K562 (cell line): ENCODE measurements at regions not wholly inside any gene's neighbourhood (a gene's known extent, or its start where the extent isn't known, plus 50 kb on each side); places are given as distances from the start of the nearest gene placed in this dataset.

ENCODE experiments used
- ATAC-seq: fragments of 200-7000 bp; cut with Tn5 transposase; 3 replicates; pipeline ENCODE4 v1.9.1; 2020; ENCODE audit warnings: moderate library complexity
- BruUV-seq: library from RNA; stranded (reverse); fragments of 400-500 nt; replicated peaks from 2 replicates; lab custom pipeline; 2021; lab: Mats Ljungman, UMichigan
- CTCF ChIA-PET: fragments of 300-600 bp; formaldehyde crosslinking; extraction: SDS; loops from one replicate; lab custom pipeline; 2021; ENCODE audit warnings: low intra/inter-chr PET ratio; lab: Yijun Ruan, JAX
- POLR2A ChIA-PET: fragments of 300-600, 350-650 bp; sonication (Branson Sonifier 250); formaldehyde crosslinking; extraction: SDS; loops from one replicate; lab custom pipeline; 2021; ENCODE audit warnings: antibody characterized with exemption, inconsistent platforms; lab: Yijun Ruan, JAX
- DNase-seq, 4 experiments: peaks; one replicate each; pipeline versions ENCODE4 v3.0.0 to v3.0.0-alpha.2; 2011 to 2018; ENCODE audit warnings: low spot score in 3 of 4, mixed read lengths in 3 of 4; ENCODE audit errors: extremely low read depth in 1 of 4
- FAIRE-seq: peaks from 2 replicates; lab custom pipeline; 2011; peaks lifted over from hg19 to GRCh38; lab: Jason Lieb, UNC
- H2AFZ ChIP-seq: 2 replicates; pipeline ENCODE4 v1.6.0; 2011; ENCODE audit warnings: low read depth, low read length, control low read depth, inconsistent platforms
- H3K27ac ChIP-seq: fragments of 200-600 bp; 3 replicates; pipeline ENCODE4 v1.8.0; 2011; ENCODE audit warnings: low read depth, mild to moderate bottlenecking, control low read depth, inconsistent platforms, low read length, moderate library complexity, mixed read lengths; ENCODE audit errors: extremely low read depth
- H3K27me3 ChIP-seq, 2 experiments: fragments of 300-600 bp in 1 of 2; 2 replicates in 1 of 2; 3 replicates in 1 of 2; pipeline versions ENCODE4 v1.6.0 to v1.8.0; 2011; ENCODE audit warnings: inconsistent platforms in 2 of 2, low read length in 2 of 2, mild to moderate bottlenecking in 1 of 2, mixed read lengths in 1 of 2, moderate library complexity in 1 of 2; ENCODE audit not compliant: control insufficient read depth in 2 of 2, insufficient read depth in 2 of 2
- H3K36me3 ChIP-seq: fragments of 300-600 bp; 3 replicates; pipeline ENCODE4 v1.8.0; 2011; ENCODE audit warnings: mild to moderate bottlenecking, low read length, inconsistent platforms; ENCODE audit not compliant: control insufficient read depth, insufficient read depth
- H3K4me1 ChIP-seq, 2 experiments: fragments of 200-600 bp in 1 of 2; replicated peaks in 1 of 2; 2 replicates in 1 of 2; 3 replicates in 1 of 2; pipeline versions ENCODE4 v1.5.1 to v1.8.0; 2011; ENCODE audit warnings: inconsistent platforms in 2 of 2, low read length in 2 of 2, mild to moderate bottlenecking in 1 of 2, mixed read lengths in 1 of 2, moderate library complexity in 1 of 2; ENCODE audit not compliant: control insufficient read depth in 2 of 2, insufficient read depth in 2 of 2
- H3K4me2 ChIP-seq: 2 replicates; pipeline ENCODE4 v1.6.1; 2011; ENCODE audit warnings: low read length, control low read depth, inconsistent platforms, mixed read lengths; ENCODE audit not compliant: insufficient read depth
- H3K4me3 ChIP-seq: fragments of 200-600 bp; sonication (generic), shearing (Covaris generic); 2 replicates; pipeline ENCODE4 v1.5.1; 2016; ENCODE audit warnings: control low read depth, inconsistent platforms
- H3K79me2 ChIP-seq: fragments of 200-600 bp; 3 replicates; pipeline ENCODE4 v1.8.0; 2011; ENCODE audit warnings: low read length, inconsistent platforms; ENCODE audit not compliant: control insufficient read depth, insufficient read depth
- H3K9ac ChIP-seq, 2 experiments: 2 replicates each; pipeline versions ENCODE4 v1.6.0 to v1.6.1; 2011; ENCODE audit warnings: low read depth in 2 of 2, low read length in 2 of 2, control low read depth in 1 of 2, inconsistent platforms in 1 of 2, mild to moderate bottlenecking in 1 of 2, mixed read lengths in 1 of 2; ENCODE audit not compliant: insufficient read depth in 1 of 2
- H3K9me1 ChIP-seq: one replicate; pipeline ENCODE4 v1.6.0; 2011; ENCODE audit warnings: inconsistent platforms, mild to moderate bottlenecking, low read length, moderate library complexity; ENCODE audit not compliant: control insufficient read depth, insufficient read depth
- H3K9me3 ChIP-seq: replicated peaks from 2 replicates; pipeline ENCODE4 v1.5.1; 2011; ENCODE audit warnings: low read depth, low read length, inconsistent platforms; ENCODE audit not compliant: control insufficient read depth, insufficient read depth
- H4K20me1 ChIP-seq: replicated peaks from 2 replicates; pipeline ENCODE4 v1.6.1; 2011; ENCODE audit warnings: low read length, inconsistent platforms, mixed read lengths; ENCODE audit not compliant: control insufficient read depth, insufficient read depth
- CEBPG ChIP-seq, 3 experiments: fragments of 200-800 bp in 1 of 3; sonication (Bioruptor generic) in 1 of 3; sonication (generic) in 1 of 3; formaldehyde crosslinking in 1 of 3; IDR thresholded peaks in 2 of 3; conservative IDR thresholded peaks in 1 of 3; 2 replicates each; pipeline versions ENCODE4 v1.6.1 to v1.8.0; 2016 to 2022; ENCODE audit warnings: missing compliant biosample characterization in 2 of 3, missing genetic modification characterization in 2 of 3, mild to moderate bottlenecking in 1 of 3, missing genetic modification reagents in 1 of 3
- FOS ChIP-seq: IDR thresholded peaks from 3 replicates; pipeline ENCODE4 v1.6.1; 2011; ENCODE audit not compliant: insufficient read length; ENCODE audit errors: extremely low read depth
- KDM2B ChIP-seq: fragments of 250-450 bp; sonication (Bioruptor Pico); IDR thresholded peaks from 2 replicates; pipeline ENCODE4 v1.8.0; 2021; ENCODE audit warnings: mild to moderate bottlenecking, moderate library complexity
- L3MBTL2 ChIP-seq: fragments of 450-650 bp; IDR thresholded peaks from 2 replicates; pipeline ENCODE4 v1.6.1; 2016; ENCODE audit warnings: mild to moderate bottlenecking, moderate library complexity
- ZKSCAN8 ChIP-seq: fragments of 200-800 bp; sonication (Bioruptor generic); IDR thresholded peaks from 2 replicates; pipeline ENCODE4 v1.6.1; 2016; ENCODE audit warnings: missing genetic modification characterization, missing compliant biosample characterization
- ZNF134 ChIP-seq: fragments of 250-450 bp; sonication (Bioruptor Pico); conservative IDR thresholded peaks from 2 replicates; pipeline ENCODE4 v1.4.0; 2020
- ZNF766 ChIP-seq: fragments of 200-800 bp; sonication (Bioruptor generic); conservative IDR thresholded peaks from 2 replicates; pipeline ENCODE4 v1.6.1; 2016; ENCODE audit warnings: missing genetic modification characterization, missing compliant biosample characterization
- WGBS: fragments of 100-300 bp; shearing (Covaris generic); methylation state at CpG from one replicate; pipeline ENCODE4 v1.1.6; 2016; ENCODE audit warnings: low coverage, mixed read lengths; ENCODE audit not compliant: insufficient coverage; ENCODE audit errors: missing lambda C conversion rate; 5-methylcytosine and 5-hydroxymethylcytosine counted together
- in situ Hi-C: fragments of 300-500 bp; cut with MboI; formaldehyde crosslinking; loops from 4 replicates; pipeline ENCODE4 v1.15.0; 2018; ENCODE audit warnings: inconsistent platforms, mixed read lengths
- intact Hi-C: fragments of 100-400 bp; cut with micrococcal nuclease; formaldehyde crosslinking; loops from 2 replicates; pipeline ENCODE4 v1.14.2; 2022
- TF ChIP-seq, protein P1 (sequence below): fragments of 250-450 bp; sonication (Bioruptor Pico); IDR thresholded peaks from 2 replicates; pipeline ENCODE4 v1.5.0; 2021; ENCODE audit warnings: mild to moderate bottlenecking, moderate library complexity
- TF ChIP-seq, protein P2 (sequence below): fragments of 450-650 bp; IDR thresholded peaks from 2 replicates; pipeline ENCODE4 v1.6.1; 2016; ENCODE audit warnings: mild to moderate bottlenecking
- TF ChIP-seq, protein P3 (sequence below), 2 experiments: fragments of 450-650 bp; IDR thresholded peaks; 2 replicates each; pipeline ENCODE4 v1.6.1; 2018; ENCODE audit warnings: mild to moderate bottlenecking in 2 of 2, low read depth in 1 of 2; ENCODE audit not compliant: partially characterized antibody in 2 of 2

- ChIA-PET POLR2A (no interaction called here), CTCF (no interaction called here)
- ATAC-seq (no peak), FAIRE-seq (no peak), DNase-seq (no peak)
- Histone ChIP-seq H3K36me3 (no peaks in the 10 kb centered on the region), H3K4me1 (no peaks in the 10 kb centered on the region), H3K27me3 (peaks cover 4% of the 10 kb centered on the region in 2 experiments; a peak in 2 of 5 replicates), H3K9me1 (no peaks in the 10 kb centered on the region), H2AFZ (no peak overlapping the region), H3K27ac (no peak overlapping the region), H3K4me3 (no peak overlapping the region), H3K4me2 (no peak overlapping the region), H4K20me1 (no peaks in the 10 kb centered on the region), H3K9ac (no peak overlapping the region), H3K79me2 (no peaks in the 10 kb centered on the region), H3K9me3 (no peaks in the 10 kb centered on the region)
- in situ Hi-C loops: no loop called here
- TF ChIP-seq ZNF134 (CRISPR knock-in tag) (no peak), KDM2B (CRISPR knock-in tag) (no peak), FOS (no peak), L3MBTL2 (no peak), ZNF766 (CRISPR knock-in tag) (no peak), ZKSCAN8 (CRISPR knock-in tag) (no peak), CEBPG (CRISPR knock-in tag; IDR thresholded peaks at IDR 0.05) (no peak), CEBPG (tag; conservative IDR thresholded peaks at IDR 0.05 in 1 of 2, IDR thresholded peaks at IDR 0.05 in 1 of 2) (no peak)
- TF ChIP-seq, protein P1, sequence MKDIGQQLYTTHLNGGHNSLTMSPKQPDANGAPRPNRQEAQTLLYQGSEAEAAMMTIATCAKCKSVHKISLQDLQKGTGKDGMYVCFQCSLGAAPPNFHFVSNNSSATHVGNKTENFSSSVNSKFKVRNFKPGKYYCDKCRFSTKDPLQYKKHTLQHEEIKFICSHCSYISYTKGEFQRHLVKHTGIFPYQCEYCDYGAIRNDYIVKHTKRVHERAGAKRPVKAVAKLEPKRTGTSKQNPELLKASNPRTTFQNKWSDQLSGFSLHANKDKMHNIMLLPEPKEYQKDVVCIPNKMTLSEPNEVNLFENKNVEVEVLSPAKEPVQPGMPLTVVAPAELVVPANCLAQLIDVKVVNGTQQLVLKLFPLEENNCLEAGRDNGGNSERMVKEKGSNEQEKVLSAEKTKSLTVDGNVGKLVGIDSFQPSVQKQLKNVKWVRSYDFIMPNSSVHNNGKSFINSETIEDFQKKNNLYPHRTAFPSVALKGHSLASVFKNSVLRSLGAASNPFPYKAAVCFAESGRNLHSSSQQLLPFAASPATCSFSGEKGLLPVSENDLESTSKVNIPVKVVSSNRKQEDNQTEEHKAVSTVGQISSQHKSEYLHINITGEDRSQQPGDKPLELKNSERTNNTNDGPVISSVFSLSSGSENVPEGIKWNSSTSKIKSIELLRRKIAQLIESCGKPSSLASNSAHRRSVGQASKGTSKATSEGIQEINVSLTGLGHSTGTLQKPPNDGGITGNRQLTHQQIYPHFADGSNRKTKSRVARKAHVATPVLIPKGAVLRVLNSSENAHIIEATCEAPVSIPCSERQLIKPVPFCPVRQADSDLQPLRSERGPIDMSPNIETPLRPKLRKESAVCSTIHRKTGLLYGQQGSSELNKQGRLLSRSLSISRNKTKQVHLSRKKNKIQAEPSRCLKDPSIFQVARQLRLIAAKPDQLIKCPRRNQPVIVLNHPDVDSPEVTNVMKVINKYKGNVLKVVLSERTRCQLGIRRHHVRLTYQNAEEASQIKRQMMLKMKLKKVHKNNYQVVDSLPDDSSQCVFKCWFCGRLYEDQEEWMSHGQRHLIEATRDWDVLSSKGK: no peak
- TF ChIP-seq, protein P2, sequence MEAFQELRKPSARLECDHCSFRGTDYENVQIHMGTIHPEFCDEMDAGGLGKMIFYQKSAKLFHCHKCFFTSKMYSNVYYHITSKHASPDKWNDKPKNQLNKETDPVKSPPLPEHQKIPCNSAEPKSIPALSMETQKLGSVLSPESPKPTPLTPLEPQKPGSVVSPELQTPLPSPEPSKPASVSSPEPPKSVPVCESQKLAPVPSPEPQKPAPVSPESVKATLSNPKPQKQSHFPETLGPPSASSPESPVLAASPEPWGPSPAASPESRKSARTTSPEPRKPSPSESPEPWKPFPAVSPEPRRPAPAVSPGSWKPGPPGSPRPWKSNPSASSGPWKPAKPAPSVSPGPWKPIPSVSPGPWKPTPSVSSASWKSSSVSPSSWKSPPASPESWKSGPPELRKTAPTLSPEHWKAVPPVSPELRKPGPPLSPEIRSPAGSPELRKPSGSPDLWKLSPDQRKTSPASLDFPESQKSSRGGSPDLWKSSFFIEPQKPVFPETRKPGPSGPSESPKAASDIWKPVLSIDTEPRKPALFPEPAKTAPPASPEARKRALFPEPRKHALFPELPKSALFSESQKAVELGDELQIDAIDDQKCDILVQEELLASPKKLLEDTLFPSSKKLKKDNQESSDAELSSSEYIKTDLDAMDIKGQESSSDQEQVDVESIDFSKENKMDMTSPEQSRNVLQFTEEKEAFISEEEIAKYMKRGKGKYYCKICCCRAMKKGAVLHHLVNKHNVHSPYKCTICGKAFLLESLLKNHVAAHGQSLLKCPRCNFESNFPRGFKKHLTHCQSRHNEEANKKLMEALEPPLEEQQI: no peak
- TF ChIP-seq, protein P3, sequence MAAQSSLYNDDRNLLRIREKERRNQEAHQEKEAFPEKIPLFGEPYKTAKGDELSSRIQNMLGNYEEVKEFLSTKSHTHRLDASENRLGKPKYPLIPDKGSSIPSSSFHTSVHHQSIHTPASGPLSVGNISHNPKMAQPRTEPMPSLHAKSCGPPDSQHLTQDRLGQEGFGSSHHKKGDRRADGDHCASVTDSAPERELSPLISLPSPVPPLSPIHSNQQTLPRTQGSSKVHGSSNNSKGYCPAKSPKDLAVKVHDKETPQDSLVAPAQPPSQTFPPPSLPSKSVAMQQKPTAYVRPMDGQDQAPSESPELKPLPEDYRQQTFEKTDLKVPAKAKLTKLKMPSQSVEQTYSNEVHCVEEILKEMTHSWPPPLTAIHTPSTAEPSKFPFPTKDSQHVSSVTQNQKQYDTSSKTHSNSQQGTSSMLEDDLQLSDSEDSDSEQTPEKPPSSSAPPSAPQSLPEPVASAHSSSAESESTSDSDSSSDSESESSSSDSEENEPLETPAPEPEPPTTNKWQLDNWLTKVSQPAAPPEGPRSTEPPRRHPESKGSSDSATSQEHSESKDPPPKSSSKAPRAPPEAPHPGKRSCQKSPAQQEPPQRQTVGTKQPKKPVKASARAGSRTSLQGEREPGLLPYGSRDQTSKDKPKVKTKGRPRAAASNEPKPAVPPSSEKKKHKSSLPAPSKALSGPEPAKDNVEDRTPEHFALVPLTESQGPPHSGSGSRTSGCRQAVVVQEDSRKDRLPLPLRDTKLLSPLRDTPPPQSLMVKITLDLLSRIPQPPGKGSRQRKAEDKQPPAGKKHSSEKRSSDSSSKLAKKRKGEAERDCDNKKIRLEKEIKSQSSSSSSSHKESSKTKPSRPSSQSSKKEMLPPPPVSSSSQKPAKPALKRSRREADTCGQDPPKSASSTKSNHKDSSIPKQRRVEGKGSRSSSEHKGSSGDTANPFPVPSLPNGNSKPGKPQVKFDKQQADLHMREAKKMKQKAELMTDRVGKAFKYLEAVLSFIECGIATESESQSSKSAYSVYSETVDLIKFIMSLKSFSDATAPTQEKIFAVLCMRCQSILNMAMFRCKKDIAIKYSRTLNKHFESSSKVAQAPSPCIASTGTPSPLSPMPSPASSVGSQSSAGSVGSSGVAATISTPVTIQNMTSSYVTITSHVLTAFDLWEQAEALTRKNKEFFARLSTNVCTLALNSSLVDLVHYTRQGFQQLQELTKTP (IDR thresholded peaks at IDR 0.05; ENCODE audit: low read depth in 1 of 2, partially characterized antibody in 2 of 2): no peak
- BruUV-seq: no TSS peak
- intact Hi-C loops: no loop called here
- WGBS: 1% methylated on average over 4 of the region's 4 CpGs
Observed at GRCh38 chr18:7485616-7486015, 81.5 kb upstream of the PTPRM start.
